ENCODE measurements at regions not wholly inside any gene's neighbourhood (a gene's known extent, or its start where the extent isn't known, plus 50 kb on each side); places are given as distances from the start of the nearest gene placed in this dataset.

DNA sequence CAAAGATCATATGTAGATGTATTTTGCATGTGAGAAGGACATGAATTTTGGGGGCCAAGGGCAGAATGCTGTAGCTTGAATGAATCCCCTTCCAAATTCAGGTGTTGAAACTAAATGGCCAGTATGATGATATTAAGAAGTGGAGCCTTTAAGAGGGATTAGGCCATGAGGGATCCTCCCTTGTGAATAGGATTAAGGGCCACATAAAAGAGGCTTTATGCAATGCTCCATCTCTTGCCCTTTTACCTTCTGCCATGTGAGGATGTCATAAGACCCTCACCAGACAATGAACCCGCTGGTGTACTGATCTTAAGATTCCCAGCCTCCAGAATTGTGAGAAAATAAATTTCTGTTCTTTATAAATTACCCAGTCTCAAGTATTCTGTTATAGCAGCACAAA is 206.1 kb downstream of the YTHDC2 start:
- TF ChIP-seq STAT1 (IDR thresholded peaks at IDR 0.05; ENCODE audit: unreplicated experiment) (no peak), ZNF114 (CRISPR knock-in tag; IDR thresholded peaks at IDR 0.05) (no peak), EZH2phosphoT487 (IDR thresholded peaks at IDR 0.05; ENCODE audit: unreplicated experiment) (no peak), POLR2AphosphoS5 (IDR thresholded peaks at IDR 0.05; ENCODE audit: low read depth) (no peak)
- TF ChIP-seq, protein P1, sequence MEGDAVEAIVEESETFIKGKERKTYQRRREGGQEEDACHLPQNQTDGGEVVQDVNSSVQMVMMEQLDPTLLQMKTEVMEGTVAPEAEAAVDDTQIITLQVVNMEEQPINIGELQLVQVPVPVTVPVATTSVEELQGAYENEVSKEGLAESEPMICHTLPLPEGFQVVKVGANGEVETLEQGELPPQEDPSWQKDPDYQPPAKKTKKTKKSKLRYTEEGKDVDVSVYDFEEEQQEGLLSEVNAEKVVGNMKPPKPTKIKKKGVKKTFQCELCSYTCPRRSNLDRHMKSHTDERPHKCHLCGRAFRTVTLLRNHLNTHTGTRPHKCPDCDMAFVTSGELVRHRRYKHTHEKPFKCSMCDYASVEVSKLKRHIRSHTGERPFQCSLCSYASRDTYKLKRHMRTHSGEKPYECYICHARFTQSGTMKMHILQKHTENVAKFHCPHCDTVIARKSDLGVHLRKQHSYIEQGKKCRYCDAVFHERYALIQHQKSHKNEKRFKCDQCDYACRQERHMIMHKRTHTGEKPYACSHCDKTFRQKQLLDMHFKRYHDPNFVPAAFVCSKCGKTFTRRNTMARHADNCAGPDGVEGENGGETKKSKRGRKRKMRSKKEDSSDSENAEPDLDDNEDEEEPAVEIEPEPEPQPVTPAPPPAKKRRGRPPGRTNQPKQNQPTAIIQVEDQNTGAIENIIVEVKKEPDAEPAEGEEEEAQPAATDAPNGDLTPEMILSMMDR (conservative IDR thresholded peaks at IDR 0.05; ENCODE audit: low read depth in 2 of 2) = no peak
